PFSK-1 (cell line): ENCODE measurements at regions not wholly inside any gene's neighbourhood (a gene's known extent, or its start where the extent isn't known, plus 50 kb on each side); places are given as distances from the start of the nearest gene placed in this dataset.

Experiments used
- FOXP2 ChIP-seq: optimal IDR thresholded peaks from 2 replicates; pipeline ENCODE3; 2011; ENCODE audit warnings: borderline replicate concordance, control low read depth, inconsistent platforms; ENCODE audit not compliant: insufficient read depth; ENCODE audit errors: extremely low read length, extremely low read depth
- POLR2AphosphoS5 ChIP-seq: IDR thresholded peaks from 2 replicates; pipeline ENCODE4 v1.6.1; 2012; ENCODE audit warnings: low read depth, mild to moderate bottlenecking, control low read depth, low read length, moderate library complexity
- REST ChIP-seq, 2 experiments: IDR thresholded peaks; 2 replicates each; pipeline versions ENCODE4 v1.6.1 to v1.8.0; 2011 to 2012; ENCODE audit warnings: low read depth in 2 of 2, low read length in 2 of 2, control low read depth in 1 of 2, inconsistent platforms in 1 of 2, mild to moderate bottlenecking in 1 of 2, moderate library complexity in 1 of 2; ENCODE audit not compliant: insufficient read depth in 1 of 2
- SIN3A ChIP-seq: IDR thresholded peaks from 2 replicates; pipeline ENCODE4 v1.6.1; 2012; ENCODE audit warnings: mild to moderate bottlenecking, low read length, moderate library complexity, borderline replicate concordance; ENCODE audit not compliant: insufficient read depth
- TAF1 ChIP-seq: IDR thresholded peaks from 2 replicates; pipeline ENCODE4 v1.6.1; 2012; ENCODE audit warnings: low read length, control low read depth, borderline replicate concordance; ENCODE audit not compliant: insufficient read depth

GRCh38 chr13:72104656-72105180 is 237.7 kb upstream of the DACH1 start:
- TF ChIP-seq REST (IDR thresholded peaks at IDR 0.05; ENCODE audit: insufficient read depth in 1 of 2, low read depth in 2 of 2, low read length in 2 of 2) (no peak), TAF1 (no peak)

GRCh38 chr13:72101768-72102400 is 234.9 kb upstream of the DACH1 start:
- no peak for TF ChIP-seq SIN3A
- TF ChIP-seq TAF1: no peak
- no peak for TF ChIP-seq REST (IDR thresholded peaks at IDR 0.05; ENCODE audit: insufficient read depth in 1 of 2, low read depth in 2 of 2, low read length in 2 of 2)
- TF ChIP-seq FOXP2: no peak
- no peak for TF ChIP-seq POLR2AphosphoS5

GRCh38 chr13:72100339-72100738 is 233.3 kb upstream of the DACH1 start:
- TF ChIP-seq TAF1 (no peak), POLR2AphosphoS5 (no peak), REST (IDR thresholded peaks at IDR 0.05; ENCODE audit: insufficient read depth in 1 of 2, low read depth in 2 of 2, low read length in 2 of 2) (no peak), SIN3A (no peak), FOXP2 (no peak)

GRCh38 chr13:72097568-72097967 is 230.6 kb upstream of the DACH1 start:
- TF ChIP-seq TAF1: no peak
- TF ChIP-seq REST (IDR thresholded peaks at IDR 0.05; ENCODE audit: insufficient read depth in 1 of 2, low read depth in 2 of 2, low read length in 2 of 2): no peak
- TF ChIP-seq FOXP2: no peak
- no peak for TF ChIP-seq SIN3A
- TF ChIP-seq POLR2AphosphoS5: no peak

- TF ChIP-seq FOXP2: no peak
- no peak for TF ChIP-seq POLR2AphosphoS5
- TF ChIP-seq REST (IDR thresholded peaks at IDR 0.05; ENCODE audit: insufficient read depth in 1 of 2, low read depth in 2 of 2, low read length in 2 of 2): no peak
- TF ChIP-seq SIN3A: no peak
- TF ChIP-seq TAF1: no peak
Observed at GRCh38 chr13:72093262-72093661, 226.3 kb upstream of the DACH1 start.
